ENCODE measurements at regions not wholly inside any gene's neighbourhood (a gene's known extent, or its start where the extent isn't known, plus 50 kb on each side); places are given as distances from the start of the nearest gene placed in this dataset.

- DNase-seq (ENCODE audit: low spot score) = no peak
These were observed 61.0 kb upstream of the KCNJ3 start for GRCh38 chr2:154637456-154637855.

GRCh38 chr2:154638783-154639182 lies 59.7 kb upstream of the KCNJ3 start:
- TF ChIP-seq CTCF (IDR thresholded peaks at IDR 0.05; ENCODE audit: extremely low read depth, missing control alignments) = no peak
- DNase-seq (ENCODE audit: low spot score) = no peak

More at GRCh38 chr2:154637456-154637855, 61.0 kb upstream of the KCNJ3 start:
- no peak for TF ChIP-seq CTCF (IDR thresholded peaks at IDR 0.05; ENCODE audit: extremely low read depth, missing control alignments)

- TF ChIP-seq CTCF (IDR thresholded peaks at IDR 0.05; ENCODE audit: extremely low read depth, missing control alignments) = no peak
- no peak for DNase-seq (ENCODE audit: low spot score)
These were observed 58.5 kb upstream of the KCNJ3 start for GRCh38 chr2:154640000-154640399.

Measured in GM20000 (cell line).